ENCODE measurements at regions not wholly inside any gene's neighbourhood (a gene's known extent, or its start where the extent isn't known, plus 50 kb on each side); places are given as distances from the start of the nearest gene placed in this dataset.

DNA sequence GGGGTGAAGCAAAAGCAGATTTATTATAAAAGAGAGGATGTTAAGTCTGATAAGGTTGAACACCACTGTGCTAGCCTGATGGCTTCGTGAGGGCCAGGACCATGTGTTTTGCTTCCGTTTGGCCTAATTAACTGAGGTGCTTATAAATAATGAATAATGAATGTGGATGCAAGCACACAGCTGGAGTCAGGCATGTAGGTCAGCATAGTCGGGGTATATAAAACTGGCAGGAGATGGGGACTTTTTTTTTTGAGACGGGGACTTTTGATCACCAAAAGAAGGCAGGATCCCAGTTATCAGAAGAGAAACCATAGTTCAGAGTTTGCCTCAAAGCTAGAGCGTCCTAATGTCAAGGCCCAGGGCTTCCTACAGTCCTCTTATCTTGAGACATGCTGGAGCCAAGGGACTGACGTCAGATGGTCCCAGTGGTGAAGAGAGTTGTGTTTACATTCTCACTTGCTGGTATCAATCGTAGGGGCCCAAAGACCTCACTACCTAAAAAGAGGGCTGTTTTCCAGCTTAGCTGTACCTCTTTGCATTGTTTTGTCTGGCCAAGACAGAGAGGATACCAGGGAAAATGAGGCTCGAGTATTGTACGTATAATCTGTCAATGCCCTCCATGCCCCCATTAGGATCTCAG, 50.4 kb downstream of the RTL9 start:
- no peak for DNase-seq (ENCODE audit: low read depth in 2 of 3, low spot score in 1 of 3)

DNA sequence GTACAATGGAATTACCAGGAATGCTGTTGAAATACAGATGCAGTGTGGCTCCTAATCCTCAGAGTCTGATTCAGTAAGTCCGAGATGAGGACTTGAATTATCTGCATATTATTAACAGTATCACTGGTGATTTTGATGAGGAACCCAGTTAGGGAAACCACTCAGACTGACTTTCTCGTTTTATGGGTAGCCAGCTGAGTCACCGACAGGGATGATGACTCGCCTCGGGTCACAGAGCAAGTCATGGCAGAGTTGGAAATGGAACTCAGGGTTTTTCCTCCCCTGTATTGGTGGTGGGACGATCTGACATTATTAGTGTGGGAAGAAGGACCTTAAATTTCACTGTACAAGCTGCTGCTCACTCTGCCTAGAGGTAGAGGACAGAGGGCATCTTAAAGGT, 51.3 kb downstream of the RTL9 start:
- peak; percentile 10 to 17 (median 11) for DNase-seq (ENCODE audit: low read depth in 2 of 3, low spot score in 1 of 3)

DNA sequence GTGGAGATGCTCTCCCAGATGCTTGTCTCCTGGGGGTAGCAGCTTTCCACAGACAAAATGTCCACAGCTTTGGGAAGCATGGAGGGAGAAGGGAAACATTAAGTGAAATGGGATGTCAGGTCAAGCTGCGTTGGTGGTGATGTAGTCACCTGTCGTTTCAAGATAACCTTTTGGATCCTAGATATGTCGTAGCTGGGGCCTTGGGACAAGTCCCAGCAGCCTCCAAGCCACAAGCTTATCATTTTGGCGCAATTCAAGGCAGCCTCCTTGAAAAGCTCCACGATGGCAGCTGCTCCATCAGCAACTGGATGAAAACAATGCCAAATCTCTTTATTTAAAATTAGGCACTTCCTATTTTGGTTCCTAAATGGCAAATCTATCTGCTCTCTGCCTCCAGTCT, 52.0 kb downstream of the RTL9 start:
- no peak for DNase-seq (ENCODE audit: low read depth in 2 of 3, low spot score in 1 of 3)

DNA sequence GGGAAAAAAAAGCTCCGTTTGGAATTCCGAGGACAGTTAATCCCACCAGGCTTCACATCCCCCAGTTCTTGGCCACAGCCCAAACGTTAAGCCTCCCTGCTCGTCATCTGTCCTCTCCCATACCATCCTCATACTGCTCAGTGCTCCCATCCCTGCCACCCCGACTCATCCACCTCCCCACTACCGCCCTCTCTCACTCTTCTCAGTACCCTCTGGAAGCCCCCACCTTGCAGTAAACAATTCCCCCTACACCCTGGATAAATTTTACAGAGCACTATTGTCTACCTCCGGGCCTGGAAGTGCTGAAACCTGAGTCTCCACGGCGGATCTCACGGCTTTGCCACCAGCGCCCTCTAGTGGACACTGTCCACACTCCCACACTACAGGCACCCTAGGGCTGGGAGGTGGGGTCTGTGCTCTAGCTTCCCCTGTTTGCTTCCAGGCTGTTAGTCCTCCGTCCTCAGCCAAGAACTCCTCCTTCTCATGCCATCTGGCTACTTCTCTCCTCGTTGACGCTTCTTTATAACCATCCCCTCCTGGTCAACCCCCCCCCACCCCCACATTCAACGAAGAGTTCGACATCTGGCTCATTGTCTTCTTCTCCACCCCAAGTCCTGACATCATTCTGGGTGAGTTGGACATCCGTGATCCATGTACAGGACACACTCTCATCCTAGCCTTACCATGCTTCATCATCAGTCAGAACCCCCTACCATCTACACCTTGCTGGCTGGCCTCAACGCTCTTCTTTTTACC, 54.5 kb downstream of the RTL9 start:
- peak; percentile 34 to 76 (median 55) for DNase-seq (ENCODE audit: low read depth in 2 of 3, low spot score in 1 of 3)

DNA sequence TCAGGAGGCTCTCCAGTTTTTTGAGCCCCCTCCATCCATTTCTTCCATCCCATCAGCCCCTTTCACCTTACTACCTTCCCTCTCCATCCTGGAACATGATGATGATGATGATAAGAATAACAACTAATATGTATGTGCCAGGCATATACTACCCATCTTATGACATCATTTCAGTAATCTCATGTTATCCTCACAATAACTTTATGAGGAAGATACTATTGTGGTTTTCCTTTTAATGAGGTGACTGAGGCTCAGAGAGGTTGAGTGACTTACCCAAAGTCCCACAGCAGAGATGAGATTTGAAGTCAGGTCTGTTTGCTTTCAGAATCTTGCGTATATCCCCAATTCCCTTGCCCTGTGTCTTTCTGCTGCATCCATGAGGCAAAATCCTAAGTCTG, 55.1 kb downstream of the RTL9 start:
- DNase-seq (ENCODE audit: low read depth in 2 of 3, low spot score in 1 of 3) = no peak

DNA sequence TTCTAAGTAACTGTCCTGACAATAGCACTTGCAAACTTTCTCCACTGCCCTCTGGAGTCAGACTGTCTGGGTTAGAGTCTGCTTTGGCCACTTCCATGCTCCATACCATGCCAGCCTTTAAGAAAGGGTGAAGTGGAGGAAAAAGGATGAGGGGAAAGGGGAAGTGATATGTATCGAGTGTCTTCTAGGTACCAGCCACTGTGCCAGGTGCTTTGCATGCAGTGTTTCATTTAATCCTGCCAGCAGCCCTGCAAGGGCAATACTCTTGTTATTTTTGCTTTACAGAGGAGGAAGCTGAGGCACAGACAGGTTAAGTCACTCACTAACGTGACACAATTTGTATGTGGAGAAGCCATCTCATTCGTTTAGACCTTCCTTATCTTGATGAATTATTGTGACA, 55.6 kb downstream of the RTL9 start:
- DNase-seq (ENCODE audit: low read depth in 2 of 3, low spot score in 1 of 3) = no peak

DNA sequence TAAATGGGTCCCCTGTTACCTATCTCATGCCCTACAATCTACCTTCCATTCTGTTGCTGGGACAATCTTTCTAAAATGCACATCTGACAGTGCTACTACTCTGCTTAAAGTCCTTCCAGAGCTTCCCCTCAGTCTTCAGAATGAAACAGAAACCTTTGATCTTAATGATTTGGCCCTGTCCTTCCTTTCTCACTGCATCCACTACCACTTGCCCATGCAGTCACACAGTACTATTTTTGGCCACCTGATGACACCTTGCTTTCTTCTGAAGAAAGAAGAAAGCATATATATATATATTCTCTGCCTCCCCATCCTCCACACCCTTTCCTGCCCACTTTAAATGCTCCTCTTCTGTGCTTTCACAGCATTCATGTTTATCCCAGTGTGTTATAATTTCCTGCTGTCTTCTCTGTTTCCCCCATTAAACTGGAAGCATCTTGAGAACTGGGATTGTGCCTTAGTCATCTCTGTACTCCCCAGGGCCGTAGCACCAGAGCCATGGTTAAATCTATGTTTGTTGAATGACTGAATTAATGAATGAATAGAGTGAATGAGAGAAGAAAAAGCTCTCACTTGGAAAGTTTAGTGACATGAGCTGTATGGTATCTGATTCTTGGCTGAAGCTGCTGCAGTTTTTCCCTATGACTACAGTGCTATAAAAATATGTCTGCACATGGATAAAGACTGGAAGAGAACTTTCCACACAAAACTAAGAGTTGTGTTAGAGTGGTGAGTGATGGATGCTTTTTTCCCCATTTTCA, 56.2 kb downstream of the RTL9 start:
- no peak for DNase-seq (ENCODE audit: low read depth in 2 of 3, low spot score in 1 of 3)

DNA sequence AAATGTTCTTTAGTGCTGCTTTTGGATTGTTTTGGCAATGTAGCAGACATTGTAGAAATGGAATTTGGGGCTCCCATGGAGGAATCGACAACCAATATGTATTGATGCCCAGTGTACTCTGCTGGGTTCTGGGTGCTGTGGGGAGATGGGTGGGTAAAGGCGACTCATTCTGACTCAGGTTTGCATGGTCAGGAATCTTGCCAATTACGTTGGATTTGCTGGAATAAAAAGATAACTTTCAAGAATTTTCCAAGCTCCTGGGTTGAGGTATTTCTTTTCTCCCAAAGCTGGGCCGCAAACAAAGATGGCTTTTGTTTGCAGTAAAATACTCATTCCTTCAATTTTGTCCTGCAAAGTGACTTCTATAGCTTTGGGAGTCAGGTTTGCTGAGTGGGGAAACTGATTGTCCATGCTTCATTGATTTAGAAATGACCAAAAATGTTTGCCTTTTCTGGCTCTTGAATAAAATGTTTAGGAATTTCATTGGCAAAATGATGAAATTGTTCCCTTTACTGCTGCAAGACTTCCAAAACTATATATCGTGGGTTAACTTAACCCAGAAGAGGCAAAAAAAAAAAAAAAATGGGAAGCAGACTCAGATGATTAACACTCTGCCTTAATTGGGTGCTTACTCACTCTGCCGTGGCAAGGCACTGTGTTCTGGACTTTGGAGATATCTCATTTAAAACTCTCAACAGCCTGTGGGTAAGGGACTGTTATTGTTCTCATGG, 57.0 kb downstream of the RTL9 start:
- no peak for DNase-seq (ENCODE audit: low read depth in 2 of 3, low spot score in 1 of 3)

DNA sequence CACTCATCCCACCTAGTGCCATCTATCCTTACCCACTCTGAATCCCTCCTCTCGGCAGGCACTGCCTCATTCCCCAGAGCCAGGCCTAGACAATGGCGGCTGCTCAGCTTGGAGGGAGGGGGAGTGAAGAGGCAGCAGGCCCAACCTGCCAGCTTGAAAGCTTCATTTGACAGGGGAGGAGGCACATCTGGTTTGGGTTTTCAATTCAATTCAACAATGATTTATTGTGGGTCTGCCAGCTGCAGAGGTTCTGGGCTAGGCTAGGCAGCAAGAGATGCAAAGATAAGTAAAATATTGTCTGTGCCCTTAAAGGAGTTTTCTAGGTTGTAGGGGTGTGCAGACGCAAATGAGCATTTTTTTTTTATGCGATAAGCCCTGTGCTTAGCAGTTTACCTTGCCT, 58.5 kb downstream of the RTL9 start:
- no peak for DNase-seq (ENCODE audit: low read depth in 2 of 3, low spot score in 1 of 3)

DNA sequence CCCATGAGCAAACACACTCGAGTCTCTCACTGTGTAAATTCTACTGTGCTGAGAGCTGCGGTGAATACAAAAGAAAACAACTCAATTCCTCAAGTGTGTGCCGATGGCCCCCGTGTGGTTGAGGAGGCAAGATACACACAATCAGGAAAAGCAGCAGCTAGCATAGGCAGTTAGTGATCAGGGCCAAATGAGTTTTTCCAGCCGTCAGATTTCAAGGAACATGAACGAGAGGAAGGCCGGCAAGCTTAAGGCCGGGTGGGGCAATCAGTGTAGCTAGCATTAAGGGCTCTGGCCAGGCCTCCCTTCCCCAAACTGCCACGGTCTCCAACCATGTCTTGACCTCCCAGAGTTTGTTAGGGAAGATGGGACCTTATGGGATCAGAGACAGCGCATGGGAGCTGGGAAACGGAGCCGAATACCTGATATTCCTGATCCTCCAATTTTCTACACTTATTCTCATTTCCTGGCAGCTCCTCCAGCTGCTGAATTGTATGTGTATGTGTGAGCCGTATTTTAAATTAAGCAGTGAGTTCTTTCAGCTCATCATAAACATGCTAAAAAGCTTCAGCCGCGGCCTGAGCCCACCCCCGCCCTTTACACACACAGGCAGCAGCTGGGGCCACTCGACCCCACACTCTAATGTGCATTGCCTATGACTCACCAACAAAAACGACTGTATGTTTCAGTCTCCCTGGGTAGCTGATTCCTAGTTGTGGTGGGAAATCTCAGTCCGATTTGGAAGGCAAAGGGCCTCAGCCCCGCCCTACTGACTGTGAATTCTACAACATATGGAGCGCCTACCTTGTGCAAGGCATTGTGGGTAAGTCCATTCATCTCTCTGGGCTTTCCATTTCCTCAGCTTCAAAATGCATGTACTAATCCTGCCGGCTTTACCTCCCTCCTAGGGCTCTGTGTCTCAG, 59.9 kb downstream of the RTL9 start:
- DNase-seq (ENCODE audit: low read depth in 2 of 3, low spot score in 1 of 3) = no peak

DNA sequence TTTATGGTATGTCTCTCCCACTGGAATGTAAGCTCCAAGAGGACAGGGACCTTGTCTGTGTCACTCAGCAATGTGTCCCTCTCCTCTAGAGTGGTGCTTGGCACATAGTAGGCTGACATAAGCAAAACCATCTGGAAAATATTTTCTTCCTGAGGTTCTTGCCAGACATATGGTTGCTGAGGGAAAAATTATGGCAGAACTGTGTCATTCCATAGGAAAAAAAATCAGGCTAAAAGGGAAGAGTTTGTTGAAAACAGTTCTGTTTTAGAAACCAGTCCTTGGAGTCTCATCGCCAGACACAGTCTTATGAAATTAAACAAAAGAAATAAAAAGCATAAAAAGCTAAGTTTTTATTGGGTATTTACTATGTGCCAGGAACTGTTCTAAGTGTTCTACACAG, 60.9 kb downstream of the RTL9 start:
- DNase-seq (ENCODE audit: low read depth in 2 of 3, low spot score in 1 of 3) = no peak

DNA sequence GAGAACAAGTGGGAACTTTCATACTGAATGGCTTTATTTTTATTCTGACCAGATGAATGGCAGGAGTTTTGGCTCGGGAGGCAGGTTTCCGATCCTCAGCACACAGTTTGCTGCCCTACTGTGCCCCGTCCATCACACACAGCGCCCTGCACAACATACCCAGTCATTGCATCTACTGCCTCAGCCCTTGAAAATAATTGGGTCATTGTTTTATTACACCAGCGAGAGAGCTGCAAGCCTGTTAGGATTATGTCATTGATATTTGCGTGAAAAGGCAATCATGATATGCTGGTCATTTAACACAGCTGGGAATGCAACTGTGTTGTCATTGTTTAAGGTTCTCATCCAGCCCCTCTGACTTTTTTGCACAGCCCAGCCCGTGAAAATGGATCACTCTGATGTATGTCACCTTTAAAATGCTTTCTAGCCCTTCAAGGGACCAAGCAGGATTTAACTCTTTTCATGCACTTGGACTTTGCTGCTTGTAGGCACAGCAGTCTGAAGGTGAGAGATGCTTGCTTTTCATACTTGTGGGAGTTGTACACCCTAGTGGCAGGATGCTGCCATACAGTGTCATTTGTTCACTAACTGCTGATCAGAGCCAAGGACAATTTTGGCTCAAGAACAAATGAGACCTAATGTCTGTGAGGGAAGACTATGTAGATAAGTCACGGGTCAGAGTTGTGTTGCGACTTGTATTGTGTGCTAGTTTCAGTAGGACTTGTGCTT, 62.3 kb downstream of the RTL9 start:
- DNase-seq (ENCODE audit: low read depth in 2 of 3, low spot score in 1 of 3) = no peak

DNA sequence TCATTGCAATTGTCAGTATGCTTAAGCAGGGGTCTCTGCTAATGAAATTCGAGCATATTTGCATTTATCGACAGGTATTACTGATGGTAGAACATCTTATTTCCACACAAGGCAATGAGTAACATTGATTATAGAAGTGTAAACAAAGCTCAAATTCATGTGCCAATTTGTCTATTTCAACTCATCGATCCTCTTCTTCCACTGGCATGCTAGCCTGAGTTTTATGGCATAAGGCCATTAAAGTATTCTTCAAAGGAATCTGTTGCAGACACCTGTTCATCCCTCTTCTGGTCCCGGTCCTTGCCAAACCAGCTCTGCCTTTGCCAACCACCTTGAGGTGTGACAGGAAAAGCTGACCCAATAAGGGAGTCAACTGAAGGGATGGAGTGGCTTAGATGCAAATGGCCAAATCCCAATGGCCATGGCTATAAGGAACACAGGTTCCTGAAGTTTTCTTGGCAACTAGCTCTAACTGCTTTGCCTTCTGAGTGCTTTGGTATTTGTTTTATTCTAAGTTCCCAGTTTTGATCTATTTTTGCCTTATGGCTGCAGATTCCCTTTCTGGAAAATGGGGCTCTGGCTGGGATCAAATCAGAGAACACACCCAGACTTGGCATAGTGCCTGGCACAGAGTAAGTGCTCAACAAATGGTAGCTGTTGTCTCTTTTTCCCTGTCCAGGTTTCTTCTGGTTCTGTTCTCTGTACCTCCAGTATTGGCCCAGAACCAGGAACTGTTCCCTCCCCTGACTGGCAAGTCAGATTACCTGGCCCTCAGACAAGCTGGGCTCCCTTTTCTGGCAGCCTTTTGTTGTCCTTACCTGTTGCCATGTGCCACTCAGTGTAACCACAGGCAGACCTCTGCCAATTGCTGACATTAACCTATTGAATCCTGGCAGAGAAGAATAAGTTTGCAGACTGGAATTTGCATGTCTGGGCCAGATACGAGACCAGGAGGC, 63.1 kb downstream of the RTL9 start:
- no peak for DNase-seq (ENCODE audit: low read depth in 2 of 3, low spot score in 1 of 3)

DNA sequence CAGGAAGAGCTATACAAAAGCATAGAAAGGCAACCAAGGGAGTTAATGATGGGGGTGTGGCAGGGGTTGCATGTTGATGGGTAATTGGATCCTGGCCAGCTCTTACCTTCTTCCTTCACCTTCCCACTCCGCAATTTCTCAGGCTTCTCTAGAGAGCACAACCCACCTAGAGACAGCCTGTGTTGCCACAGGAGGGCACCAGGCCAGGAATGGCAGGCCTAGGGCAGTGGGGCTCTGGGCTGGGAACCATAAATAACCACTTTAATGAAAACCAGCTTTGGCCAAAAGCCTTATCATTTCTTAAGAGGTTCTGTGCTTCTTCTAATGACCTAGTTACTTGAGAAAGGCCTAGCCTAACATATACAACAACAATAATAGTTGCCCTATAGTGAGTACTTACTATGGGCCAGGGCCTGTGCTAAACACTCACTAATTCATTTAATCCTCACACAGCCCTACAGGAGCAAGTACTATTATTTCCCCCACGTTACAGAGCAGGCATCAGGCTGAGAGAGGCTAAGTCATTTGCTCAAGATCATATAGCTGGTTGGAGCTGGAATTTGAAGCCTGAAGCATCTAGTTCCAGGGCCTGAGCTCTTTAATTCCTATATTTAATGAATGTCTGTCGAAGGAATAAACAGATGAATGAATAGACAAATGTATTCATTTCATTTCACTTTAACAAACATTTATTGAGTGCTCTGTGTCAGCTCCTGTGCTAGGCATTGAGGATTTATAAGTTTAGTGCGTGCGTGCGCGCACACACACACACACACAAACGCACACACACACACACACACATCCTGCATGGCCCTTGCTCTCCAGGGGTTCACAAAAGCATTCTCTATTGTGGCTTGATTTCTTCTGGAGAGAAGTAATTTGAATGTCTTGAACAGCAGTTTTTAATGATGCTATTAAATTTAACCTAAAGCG, 66.8 kb downstream of the RTL9 start:
- no peak for DNase-seq (ENCODE audit: low read depth in 2 of 3, low spot score in 1 of 3)

DNA sequence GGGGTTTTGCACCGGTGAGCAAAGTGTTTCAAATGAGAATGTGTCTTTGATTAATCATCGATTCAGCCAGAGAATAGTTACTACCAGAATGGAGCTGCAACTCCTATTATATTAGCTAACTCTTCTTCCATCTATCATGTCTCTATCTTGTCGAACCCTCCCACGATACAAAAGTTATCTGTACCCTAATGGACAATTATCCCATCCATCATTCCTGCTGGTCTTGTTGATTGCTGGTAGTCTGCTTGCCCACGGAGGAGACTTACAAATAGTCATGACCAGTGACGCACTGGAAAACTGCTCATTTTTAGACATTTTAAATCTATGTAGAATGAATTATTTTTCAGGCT, 67.5 kb downstream of the RTL9 start:
- no peak for DNase-seq (ENCODE audit: low read depth in 2 of 3, low spot score in 1 of 3)

DNA sequence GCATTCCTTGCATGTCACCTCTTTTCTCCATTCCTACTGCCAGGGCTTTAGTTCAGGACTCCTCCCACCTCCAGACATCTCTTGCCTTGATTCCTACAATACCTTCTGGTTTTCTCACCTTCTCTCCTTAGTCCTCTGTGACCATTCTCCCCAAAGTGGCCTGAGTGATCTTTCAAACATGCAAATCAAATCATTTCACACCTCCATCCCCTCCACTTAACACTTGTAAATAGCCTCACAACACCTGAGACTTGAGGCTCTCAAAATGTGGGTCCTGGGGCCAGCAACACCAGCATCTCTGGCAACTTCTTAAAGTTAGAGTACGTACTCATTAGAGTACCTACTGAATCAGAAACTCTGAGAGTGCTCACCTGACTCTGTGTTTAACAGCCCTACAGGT, 68.4 kb downstream of the RTL9 start:
- DNase-seq (ENCODE audit: low read depth in 2 of 3, low spot score in 1 of 3) = no peak

DNA sequence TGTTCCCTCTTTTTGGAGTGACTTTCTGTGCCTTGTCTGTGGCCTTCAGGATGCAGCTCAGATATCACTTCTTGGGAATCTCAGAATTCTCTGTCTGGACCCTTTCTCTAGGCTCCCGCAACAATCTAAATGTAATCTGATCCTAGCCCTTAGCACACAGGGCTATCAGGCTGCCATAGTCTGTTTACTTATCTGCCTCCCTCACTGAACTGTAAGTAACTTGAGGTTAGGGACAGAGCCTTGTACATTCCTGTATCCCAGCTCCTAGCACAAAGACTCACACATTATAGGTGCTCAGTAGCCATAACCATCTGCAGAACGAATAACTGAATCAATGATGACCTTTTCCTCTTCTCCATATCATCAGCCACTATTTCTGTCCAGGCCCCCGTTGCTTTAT, 69.5 kb downstream of the RTL9 start:
- DNase-seq (ENCODE audit: low read depth in 2 of 3, low spot score in 1 of 3) = no peak

All from stimulated activated CD4-positive, alpha-beta T cell treated with anti-CD3 and anti-CD28 coated beads, Interleukin-12 subunit alpha, Interleukin-12 subunit beta, amount 100 ng/mL, for 48 hours (primary cell).